ENCODE measurements at regions not wholly inside any gene's neighbourhood (a gene's known extent, or its start where the extent isn't known, plus 50 kb on each side); places are given as distances from the start of the nearest gene placed in this dataset.

DNA sequence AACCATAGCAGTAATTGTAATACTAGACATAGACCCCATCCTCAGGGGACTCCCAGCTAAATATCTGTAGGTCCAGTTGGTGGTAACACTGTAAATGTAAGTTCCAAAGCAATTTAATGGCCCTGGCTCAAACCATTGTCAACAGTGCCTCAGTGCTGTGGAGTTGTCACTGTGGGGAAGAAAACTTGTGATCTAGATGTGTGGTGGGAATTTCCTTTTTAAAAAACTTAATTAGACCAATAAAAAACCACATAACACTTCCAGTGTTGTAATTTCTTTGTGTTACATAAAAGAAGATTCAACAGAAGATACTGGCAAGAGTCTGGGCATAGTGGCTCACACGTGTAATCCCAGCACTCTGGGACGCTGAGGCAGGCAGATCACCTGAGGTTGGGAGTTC lies 138.6 kb upstream of the UMPS start:
- ChIA-PET CTCF (ENCODE audit: unreplicated experiment) (no interaction called here), POLR2A (interaction anchor here (1.0 kb wide), 1 partner anchor 10 kb away, joined by 3 read pairs; no protein-coding TSS in a partner anchor)
- Histone ChIP-seq H3K27ac (ENCODE audit: low read depth, low read length, poor library complexity, severe bottlenecking) (no peak overlapping the region), H4K20me1 (ENCODE audit: insufficient read depth, low read length) (no peaks in the 10 kb centered on the region), H3K4me2 (ENCODE audit: low read length) (no peak overlapping the region), H3K4me3 (ENCODE audit: low read depth, low read length, poor library complexity, severe bottlenecking) (no peak overlapping the region), H3K9me3 (ENCODE audit: low read length) (no peaks in the 10 kb centered on the region), H3K36me3 (ENCODE audit: insufficient read depth, low read length) (no peaks in the 10 kb centered on the region), H3K9me2 (ENCODE audit: insufficient read depth, low read length) (no peaks in the 10 kb centered on the region), H2AFZ (ENCODE audit: low read length) (no peak overlapping the region), H3K79me2 (ENCODE audit: insufficient read depth, low read depth, low read length) (no peaks in the 10 kb centered on the region), H3K4me1 (ENCODE audit: insufficient read depth, low read length, poor library complexity, severe bottlenecking) (no peaks in the 10 kb centered on the region)
- TF ChIP-seq, protein P1, sequence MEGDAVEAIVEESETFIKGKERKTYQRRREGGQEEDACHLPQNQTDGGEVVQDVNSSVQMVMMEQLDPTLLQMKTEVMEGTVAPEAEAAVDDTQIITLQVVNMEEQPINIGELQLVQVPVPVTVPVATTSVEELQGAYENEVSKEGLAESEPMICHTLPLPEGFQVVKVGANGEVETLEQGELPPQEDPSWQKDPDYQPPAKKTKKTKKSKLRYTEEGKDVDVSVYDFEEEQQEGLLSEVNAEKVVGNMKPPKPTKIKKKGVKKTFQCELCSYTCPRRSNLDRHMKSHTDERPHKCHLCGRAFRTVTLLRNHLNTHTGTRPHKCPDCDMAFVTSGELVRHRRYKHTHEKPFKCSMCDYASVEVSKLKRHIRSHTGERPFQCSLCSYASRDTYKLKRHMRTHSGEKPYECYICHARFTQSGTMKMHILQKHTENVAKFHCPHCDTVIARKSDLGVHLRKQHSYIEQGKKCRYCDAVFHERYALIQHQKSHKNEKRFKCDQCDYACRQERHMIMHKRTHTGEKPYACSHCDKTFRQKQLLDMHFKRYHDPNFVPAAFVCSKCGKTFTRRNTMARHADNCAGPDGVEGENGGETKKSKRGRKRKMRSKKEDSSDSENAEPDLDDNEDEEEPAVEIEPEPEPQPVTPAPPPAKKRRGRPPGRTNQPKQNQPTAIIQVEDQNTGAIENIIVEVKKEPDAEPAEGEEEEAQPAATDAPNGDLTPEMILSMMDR (conservative IDR thresholded peaks at IDR 0.05; ENCODE audit: low read length) = no peak
- no peak for TF ChIP-seq EZH2phosphoT487 (IDR thresholded peaks at IDR 0.05; ENCODE audit: borderline replicate concordance, low read depth, low read length)
- BruUV-seq (replicated peaks) = no TSS peak
- no peak for DNase-seq (ENCODE audit: low spot score)
- intact Hi-C loops (cut with micrococcal nuclease; ENCODE audit: unreplicated experiment) = no loop called here

DNA sequence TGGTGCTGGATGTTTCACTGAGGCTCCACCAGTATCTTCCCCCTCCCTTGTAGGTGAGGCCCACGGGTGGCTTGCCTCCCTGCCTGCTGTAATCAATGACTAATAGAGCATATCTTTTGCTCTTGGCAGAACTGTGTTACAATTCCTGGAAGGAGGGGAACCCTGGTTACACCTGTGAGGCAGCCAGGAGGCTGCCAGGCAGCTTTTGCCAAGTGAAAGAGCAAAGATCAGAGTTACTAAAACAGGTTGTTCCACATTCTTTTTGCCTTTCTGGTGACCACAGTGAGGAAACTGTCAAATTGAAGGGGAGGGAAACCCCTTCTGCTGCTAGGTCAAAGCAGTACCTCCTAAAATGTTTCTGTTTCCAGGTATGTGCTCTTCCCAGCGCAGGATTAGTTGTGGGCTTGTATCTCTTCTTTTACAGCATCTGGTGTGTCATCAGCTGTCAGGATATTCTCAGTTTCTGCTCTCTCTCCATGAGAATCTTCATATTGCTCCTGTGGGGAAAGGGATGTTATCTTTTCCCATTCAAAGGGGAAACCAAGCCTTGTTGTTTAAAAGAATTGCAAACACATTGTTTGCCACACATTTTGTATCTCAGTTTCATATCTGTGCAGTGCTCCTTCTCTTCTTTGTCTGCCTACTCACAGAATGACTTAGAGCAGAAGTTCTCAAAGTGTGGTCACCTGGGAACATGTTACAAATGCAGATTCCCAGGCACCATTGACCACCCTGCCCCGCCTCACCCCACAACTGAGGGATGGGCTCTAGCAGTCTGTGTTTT lies 137.4 kb upstream of the UMPS start:
- no peak overlapping the region for H2AFZ ChIP-seq (ENCODE audit: low read length)
- CTCF ChIA-PET (ENCODE audit: unreplicated experiment) = no interaction called here
- no peak overlapping the region for H3K27ac ChIP-seq (ENCODE audit: low read depth, low read length, poor library complexity, severe bottlenecking)
- H3K9me3 ChIP-seq (ENCODE audit: low read length) = no peaks in the 10 kb centered on the region
- no peak for TF ChIP-seq EZH2phosphoT487 (IDR thresholded peaks at IDR 0.05; ENCODE audit: borderline replicate concordance, low read depth, low read length)
- TF ChIP-seq, protein P1 (conservative IDR thresholded peaks at IDR 0.05; ENCODE audit: low read length) = no peak
- intact Hi-C loops (cut with micrococcal nuclease; ENCODE audit: unreplicated experiment) = no loop called here
- H3K4me3 ChIP-seq (ENCODE audit: low read depth, low read length, poor library complexity, severe bottlenecking) = no peak overlapping the region
- POLR2A ChIA-PET = no interaction called here
- no peaks in the 10 kb centered on the region for H3K9me2 ChIP-seq (ENCODE audit: insufficient read depth, low read length)
- H3K4me1 ChIP-seq (ENCODE audit: insufficient read depth, low read length, poor library complexity, severe bottlenecking) = no peaks in the 10 kb centered on the region
- H3K36me3 ChIP-seq (ENCODE audit: insufficient read depth, low read length) = no peaks in the 10 kb centered on the region
- no peaks in the 10 kb centered on the region for H3K79me2 ChIP-seq (ENCODE audit: insufficient read depth, low read depth, low read length)
- no peaks in the 10 kb centered on the region for H4K20me1 ChIP-seq (ENCODE audit: insufficient read depth, low read length)
- no TSS peak for BruUV-seq (replicated peaks)
- no peak overlapping the region for H3K4me2 ChIP-seq (ENCODE audit: low read length)
- DNase-seq (ENCODE audit: low spot score) = no peak

DNA sequence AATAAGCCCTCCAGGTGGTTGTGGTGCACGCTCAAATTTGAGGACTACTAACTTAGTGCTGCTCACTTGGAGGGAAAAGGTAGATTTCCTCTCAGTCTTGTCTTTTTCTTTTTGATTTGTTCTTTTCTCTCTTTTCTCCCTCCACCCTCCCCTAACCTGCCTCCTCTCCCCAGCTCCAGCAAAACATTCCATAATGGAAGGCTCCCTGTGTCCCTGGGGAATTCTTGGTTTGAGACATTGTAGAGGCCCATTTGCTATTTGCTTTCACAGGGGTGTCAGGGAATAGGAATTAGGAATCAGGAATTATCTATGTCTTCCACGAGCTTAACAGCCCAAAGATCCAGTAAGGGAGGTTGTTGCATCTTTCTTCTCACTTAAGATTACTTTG lies 136.8 kb upstream of the UMPS start:
- TF ChIP-seq EZH2phosphoT487 (IDR thresholded peaks at IDR 0.05; ENCODE audit: borderline replicate concordance, low read depth, low read length) = no peak
- TF ChIP-seq, protein P1 (conservative IDR thresholded peaks at IDR 0.05; ENCODE audit: low read length) = no peak
- no peaks in the 10 kb centered on the region for H3K4me1 ChIP-seq (ENCODE audit: insufficient read depth, low read length, poor library complexity, severe bottlenecking)
- DNase-seq (ENCODE audit: low spot score) = no peak
- POLR2A ChIA-PET = interaction anchor here (0.6 kb wide), 1 partner anchor 74 kb away, joined by 3 read pairs; no protein-coding TSS in a partner anchor
- no TSS peak for BruUV-seq (replicated peaks)
- H3K79me2 ChIP-seq (ENCODE audit: insufficient read depth, low read depth, low read length) = no peaks in the 10 kb centered on the region
- H3K36me3 ChIP-seq (ENCODE audit: insufficient read depth, low read length) = no peaks in the 10 kb centered on the region
- H3K27ac ChIP-seq (ENCODE audit: low read depth, low read length, poor library complexity, severe bottlenecking) = no peak overlapping the region
- H4K20me1 ChIP-seq (ENCODE audit: insufficient read depth, low read length) = no peaks in the 10 kb centered on the region
- H2AFZ ChIP-seq (ENCODE audit: low read length) = no peak overlapping the region
- no peaks in the 10 kb centered on the region for H3K9me3 ChIP-seq (ENCODE audit: low read length)
- CTCF ChIA-PET (ENCODE audit: unreplicated experiment) = no interaction called here
- H3K9me2 ChIP-seq (ENCODE audit: insufficient read depth, low read length) = no peaks in the 10 kb centered on the region
- no peak overlapping the region for H3K4me2 ChIP-seq (ENCODE audit: low read length)
- intact Hi-C loops (cut with micrococcal nuclease; ENCODE audit: unreplicated experiment) = no loop called here
- H3K4me3 ChIP-seq (ENCODE audit: low read depth, low read length, poor library complexity, severe bottlenecking) = no peak overlapping the region

Measured in OCI-LY7 (cell line).